ENCODE measurements at regions not wholly inside any gene's neighbourhood (a gene's known extent, or its start where the extent isn't known, plus 50 kb on each side); places are given as distances from the start of the nearest gene placed in this dataset.
"Not testable (repeated sequence)": the region's sequence is repeated elsewhere in the genome, so short reads cannot be mapped to it uniquely, and the experiment has no call there.

DNA sequence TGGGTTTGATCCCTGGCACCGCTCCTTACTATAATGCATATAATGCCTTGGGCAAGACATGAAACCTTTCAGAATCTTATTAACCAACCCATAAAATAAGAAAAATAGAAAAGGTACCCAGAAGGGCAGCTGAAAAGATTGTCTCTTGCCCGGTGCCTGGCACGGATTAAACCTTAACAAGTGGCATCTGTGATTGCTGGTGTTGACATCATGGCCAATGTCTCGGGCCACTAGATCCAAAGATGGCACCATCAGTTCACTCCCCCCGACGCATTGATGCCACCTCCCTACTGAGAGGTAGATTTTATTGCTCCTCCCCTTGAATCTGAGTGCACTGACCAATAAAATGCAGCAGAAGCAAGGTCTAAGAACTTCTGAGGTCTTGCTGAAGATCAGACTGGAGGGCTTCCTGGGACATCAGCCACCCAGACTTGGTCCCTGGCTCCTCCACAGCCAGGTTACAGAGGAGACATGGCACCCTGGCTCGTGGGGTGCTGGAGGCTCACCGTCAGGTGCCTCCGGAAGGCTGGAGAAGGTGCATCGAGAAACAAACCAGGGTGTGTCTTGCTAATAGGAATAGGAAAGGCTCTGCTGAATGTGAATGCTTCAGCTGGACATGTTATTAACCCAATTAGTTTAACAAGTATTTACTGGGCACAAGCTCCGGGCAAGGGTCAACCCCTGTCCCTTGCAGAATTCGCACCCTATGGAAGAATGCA, 80.0 kb upstream of the COL5A1 start:
- no peak for DNase-seq (ENCODE audit: low read depth)

DNA sequence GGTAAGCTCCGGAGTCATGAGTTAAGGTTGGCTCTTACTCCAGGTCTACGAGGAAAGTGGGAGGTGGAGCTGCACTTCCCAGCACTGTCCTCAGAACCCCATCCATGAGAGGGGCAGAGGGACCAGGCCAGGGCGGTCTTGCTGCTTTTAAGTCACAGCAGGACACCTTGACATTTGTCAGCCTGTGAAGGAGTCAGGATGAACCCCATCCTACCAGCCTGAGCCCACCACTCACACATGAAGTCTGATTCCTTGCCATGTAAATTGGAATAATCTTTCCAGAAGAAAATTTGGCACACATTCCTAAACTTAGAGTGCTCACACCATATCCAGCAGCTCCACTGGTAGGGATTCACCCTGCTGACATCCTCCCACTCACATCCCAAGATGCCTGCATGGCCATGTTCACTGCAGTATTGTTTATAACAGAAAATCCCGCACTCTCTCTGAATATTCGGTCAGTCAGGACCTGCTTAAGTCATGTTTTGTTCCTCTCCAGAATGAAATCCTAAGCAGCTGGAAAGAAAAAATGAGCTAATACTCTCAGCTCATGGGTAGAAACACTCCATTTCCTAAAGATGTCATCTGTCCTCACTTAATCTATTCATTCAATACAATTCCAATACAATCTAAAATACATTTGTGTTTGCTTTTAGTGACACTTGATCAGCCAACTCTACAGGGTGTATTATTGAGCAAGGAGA, 79.3 kb upstream of the COL5A1 start:
- no peak for DNase-seq (ENCODE audit: low read depth)

DNA sequence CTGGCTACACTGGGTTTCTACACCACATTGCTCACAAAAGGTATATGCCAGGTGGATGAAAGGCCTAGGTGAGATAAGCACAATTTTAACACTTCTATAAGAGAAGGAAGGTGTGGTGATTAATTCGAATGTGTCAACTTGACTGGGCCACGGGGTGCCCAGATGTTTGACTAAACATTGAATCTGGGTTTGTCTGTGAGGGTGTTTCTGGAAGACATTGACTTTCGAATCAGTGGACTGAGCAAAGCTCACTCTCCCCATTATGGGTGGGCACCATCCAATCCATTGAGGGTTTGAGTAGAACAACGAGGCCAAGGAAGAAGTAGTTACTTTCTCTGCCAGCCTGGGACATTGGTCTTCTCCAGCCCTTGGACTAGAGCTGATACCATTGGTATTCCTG, 78.2 kb upstream of the COL5A1 start:
- no peak for DNase-seq (ENCODE audit: low read depth)

DNA sequence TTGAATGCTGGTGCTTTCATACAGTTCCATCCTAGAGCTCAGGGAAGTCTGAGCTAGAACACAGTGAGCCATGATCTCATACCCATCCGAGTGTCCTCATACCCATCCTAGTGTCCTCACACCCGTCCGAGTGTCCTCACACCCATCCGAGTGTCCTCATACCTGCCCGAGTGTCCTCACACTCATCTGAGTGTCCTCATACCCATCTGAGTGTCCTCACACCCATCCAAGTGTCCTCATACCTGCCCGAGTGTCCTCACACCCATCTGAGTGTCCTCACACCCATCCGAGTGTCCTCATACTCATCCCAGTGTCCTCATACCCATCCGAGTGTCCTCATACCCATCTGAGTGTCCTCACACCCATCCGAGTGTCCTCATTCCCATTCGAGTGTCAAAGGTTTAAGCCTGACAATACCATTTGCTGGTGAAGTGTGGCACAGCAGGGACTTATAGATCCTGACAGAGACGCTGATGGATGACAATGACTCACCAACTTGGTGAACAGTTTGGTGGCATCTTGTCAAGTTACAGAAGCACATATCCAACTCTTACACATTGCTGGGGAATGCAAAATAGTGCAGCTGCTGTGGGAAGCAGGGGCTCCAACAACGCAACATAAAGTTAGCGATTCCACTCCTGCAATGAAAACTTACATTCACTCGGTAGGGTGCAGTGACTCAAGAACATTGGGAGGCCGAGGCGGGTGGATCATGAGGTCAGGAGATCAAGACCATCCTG, 77.0 kb upstream of the COL5A1 start:
- peak; percentile 94 for DNase-seq (ENCODE audit: low read depth)

DNA sequence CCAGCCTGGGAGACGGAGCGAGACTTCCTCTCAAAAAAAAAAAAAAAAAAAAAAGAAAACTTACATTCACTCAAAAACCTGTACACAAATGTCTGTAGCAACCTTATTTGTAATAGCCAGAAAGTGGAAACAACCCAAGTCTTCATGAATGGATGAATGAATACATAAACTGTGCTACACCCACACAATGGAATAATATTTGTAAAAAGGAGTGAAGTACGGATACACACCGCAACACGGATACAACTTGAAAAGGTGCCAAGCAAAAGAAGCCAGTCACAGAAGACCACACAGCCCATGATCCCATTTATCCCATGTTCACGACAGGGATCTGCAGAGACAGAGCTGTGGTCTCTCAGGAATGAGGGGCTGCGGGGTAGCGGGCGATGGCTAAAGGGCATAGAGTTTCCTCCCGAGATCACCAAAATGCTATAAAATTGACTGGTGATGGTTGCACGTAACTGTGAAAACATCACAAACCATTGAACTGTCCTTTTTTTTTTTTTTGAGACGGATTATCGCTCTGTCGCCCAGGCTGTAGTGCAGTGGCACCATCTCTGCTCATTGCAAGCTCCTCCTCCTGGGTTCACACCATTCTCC, 76.2 kb upstream of the COL5A1 start:
- no peak for DNase-seq (ENCODE audit: low read depth)

DNA sequence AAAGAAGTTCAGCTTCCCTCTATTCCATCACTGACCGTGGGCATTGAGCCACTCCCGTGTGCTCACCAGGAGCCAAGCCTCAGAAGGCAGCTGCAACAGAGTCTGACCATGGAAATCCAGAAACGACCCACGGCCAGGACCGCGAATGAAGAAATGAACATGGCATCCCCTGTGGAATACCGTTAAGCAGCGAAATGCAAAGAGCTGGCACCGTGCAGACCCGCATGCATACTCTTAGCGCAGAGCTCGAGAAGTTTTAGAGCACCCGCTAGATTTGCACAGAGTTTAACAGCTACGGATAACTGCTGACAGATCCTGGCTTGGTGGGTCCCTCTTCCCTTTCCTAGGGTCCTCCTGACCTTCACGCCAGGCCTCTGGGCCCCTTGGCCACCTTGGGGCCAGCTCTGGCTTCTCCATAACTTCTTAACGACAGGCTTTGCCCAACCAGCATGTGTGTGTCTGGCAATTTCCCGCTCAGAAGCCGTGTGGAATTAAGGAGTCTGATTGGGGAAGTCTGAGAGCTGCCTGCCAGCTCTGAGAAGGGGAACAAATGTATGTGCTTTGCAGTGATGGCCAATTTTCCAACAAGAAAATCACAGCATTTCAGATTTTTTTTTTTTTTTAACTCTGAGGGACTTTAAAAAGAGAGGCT, 75.3 kb upstream of the COL5A1 start:
- DNase-seq (ENCODE audit: low read depth): no peak

DNA sequence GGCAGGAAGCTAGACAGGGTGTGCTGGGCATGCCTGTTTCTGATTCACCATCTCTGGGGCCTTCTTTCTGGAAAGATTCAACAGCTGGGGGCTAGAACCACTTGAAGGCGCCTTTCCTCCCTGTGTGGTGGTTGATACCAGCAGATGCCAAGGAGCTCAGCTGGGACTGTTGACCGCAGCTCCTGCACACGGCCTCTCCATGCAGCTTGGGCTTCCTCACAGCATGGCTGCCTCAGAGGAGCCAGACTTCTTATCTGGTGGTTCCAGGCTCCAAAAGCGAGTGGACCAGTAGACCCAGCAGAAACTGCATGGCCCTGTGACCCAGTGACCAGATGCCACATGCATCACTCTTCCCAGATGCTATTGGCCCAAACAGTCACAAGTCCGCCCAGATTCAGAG, 74.7 kb upstream of the COL5A1 start:
- no peak for DNase-seq (ENCODE audit: low read depth)

DNA sequence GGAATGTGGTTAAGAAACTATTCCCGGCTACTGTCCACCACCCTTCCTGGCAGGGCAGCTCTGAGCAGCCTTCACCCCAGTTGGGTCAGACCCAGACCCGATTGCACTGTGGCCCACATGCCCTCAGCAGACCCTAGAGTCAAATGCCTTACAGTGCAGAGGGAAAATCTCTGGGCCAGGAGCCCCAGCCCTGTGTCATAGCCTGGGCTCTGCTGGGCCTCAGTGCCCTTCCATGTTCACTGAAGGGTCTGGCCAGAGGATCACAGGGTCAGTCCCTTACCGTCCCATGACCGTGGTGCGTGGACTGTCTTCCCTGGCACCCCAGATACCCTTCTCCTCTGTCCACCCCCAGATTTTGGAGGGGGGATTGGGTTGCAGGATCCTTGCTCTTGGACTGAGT, 73.5 kb upstream of the COL5A1 start:
- DNase-seq (ENCODE audit: low read depth): no peak

DNA sequence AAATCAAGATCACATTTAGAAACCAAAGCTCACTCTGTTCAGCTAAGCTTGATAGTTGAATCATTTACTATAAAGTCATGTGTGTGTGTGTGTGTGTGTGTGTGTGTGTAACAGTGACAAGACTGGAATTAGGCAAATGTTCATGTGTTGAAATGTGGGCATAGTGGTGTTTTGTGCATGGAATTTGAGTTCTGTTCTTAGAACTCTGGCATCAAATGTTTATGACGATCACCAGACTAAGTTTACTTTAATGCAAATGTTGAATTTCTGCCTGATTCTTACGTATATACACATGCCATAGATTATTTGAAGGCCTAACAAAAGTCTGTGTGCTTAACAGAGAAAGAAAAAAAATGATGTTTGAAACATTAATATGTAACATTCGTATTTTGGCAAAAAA, 72.8 kb upstream of the COL5A1 start:
- DNase-seq (ENCODE audit: low read depth): no peak

DNA sequence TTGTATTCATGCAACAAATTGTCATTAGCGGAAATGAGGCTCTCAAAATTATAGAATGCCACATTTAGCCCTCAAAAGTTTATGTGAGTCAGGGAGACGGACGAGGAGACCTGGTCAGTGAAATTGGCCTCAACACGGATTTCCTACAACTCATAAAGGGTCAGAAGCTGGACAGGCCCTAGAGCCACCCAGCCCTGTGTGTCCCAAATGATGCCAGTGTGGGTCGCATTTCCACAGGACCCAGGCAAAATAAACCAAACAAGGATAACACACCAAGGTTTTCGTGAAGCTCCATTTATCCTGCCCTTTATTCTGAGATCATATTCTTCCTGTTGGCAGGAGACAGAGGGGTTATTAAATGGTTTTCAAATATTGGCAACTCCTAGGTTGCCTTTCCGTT, 72.0 kb upstream of the COL5A1 start:
- DNase-seq (ENCODE audit: low read depth): no peak

DNA sequence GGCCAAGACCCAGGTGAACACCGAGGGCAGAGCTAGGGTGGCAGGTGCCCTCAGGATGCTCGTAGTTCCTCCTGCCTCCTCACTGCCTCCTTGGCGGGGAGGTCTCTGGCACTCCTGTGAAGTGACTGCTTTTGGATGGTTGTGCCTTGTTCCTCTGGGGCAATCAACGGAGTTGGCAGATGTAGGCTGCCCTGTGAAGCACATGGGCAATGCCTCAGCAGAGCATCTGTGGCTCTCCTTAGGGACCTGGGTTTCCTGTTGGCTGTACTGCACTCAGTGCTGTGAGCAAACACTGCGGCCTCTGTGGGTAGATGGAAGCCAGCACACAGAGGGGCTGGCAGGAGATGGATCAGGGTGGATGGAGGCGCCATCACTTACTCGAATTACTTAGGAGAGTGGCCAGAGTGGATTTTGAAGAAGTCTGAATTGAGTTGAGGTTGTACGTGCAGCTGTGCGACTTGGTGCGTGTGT, 71.4 kb upstream of the COL5A1 start:
- DNase-seq (ENCODE audit: low read depth): no peak

DNA sequence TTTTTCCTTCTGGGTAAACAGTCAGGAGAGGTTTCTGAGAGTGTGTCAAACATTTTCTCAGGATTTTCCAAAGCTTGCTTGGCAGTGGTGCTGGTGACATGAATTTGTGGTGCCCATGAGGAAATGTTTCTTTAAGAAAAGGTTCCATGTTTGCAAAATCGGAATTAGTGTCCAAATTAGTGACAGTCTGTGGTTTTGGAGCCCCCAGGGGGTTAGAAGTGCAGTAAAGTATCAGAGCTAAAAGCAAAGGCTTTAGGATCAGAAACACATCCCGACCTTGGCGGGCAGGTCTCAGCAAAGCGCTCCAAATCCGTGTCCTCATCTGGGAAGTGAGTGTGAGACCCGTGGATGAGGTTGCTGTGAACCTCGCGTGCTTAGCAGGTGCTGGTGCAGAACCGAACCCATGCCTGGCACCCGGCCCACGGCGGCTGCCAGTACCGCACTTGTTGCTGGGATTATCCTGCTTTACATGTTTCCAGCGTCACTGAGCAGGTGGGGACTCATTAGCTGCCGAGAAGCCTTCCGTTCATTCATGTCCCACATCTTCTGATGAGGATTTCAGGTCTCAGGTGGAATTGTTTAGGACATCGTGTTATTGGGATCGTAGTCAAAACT, 70.8 kb upstream of the COL5A1 start:
- DNase-seq (ENCODE audit: low read depth): no peak

DNA sequence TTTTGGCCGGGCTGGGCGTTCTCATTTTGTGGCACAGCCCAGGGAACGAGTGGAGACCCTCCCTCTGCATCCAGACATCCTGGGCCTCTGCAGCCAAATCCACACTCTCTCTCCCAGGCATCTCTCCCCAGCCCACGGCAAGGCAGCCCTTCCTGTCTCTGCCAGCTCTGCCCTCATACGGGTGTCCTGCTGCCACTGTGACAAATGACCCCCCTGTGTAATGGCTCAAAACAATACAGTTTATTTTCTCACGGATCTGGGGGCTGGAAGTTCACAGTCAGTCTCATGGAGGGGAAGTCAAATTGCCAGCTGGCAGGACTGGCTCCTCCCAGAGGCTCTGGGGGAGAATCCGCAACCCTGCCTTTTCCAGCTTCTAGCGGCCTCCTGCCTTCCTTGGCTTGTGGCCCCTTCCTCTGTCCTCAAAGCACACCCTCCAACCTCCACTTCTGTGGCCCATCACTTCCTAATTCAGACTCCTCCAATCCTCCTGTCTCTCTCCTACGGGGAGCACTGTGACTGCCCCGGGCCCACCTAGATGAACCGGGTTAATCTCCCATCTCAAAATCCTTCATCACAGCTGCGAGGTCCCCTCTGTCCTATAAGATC, 70.2 kb upstream of the COL5A1 start:
- no peak for DNase-seq (ENCODE audit: low read depth)

DNA sequence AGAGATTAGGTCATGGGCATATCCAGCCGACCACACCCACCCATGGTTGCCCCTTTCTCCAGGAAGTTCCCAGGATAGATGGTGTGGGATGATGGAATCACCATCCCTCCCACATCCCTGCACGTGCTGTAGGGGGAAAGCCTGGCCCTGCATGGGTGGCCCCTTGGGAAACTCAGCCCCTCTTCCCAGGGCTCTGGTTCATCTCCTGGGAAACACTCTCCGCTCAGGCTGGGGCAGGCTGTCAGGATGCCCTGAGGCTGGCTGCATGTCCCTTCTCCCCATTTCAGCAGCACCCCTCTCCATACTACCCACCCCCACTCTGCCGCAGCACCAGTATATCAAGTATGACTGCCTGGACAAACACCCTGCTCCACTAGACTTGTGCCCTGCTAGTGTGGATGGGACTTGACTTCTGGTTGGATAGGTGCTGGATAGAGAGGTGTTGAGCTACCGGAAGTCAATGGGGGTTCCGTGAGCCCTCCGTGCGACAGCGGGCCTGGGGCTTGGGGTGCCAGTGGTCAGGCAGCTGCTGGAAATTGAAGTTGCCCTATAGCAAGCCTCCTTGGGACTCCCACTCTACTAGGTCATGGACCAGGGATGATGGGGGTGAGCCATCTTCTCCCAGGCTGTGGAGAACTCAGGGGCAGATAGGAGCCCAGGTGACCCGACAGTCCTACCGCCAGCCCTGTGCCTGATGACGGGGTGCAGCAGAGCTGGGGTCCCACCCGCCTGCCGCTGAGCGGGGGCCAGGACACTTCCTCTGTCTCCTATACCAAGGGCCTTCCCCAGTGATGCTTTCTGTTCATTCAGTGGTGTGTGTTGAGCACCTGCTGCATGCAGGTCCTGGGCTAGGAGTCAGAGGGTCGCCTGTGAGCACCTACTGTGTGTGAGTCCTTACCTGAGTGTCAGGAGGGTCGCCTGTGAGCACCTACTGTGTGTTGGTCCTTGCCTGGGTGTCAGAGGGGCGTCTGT, 69.4 kb upstream of the COL5A1 start:
- DNase-seq (ENCODE audit: low read depth): no peak

DNA sequence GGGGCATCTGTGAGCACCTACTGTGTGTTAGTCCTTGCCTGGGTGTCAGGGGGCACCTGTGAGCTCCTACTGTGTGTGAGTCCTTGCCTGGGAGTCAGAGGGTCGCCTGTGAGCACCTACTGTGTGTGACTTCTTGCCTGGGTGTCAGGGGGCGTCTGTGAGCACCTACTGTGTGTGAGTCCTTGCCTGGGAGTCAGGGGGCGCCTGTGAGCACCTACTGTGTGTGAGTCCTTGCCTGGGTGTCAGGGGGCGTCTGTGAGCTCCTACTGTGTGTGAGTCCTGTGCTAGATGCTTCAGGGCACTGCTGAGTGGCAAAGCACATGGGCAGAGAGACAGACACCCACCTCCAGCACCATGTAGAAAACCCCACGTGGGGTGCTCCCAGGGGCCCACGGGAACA, 66.9 kb upstream of the COL5A1 start:
- DNase-seq (ENCODE audit: low read depth): not testable (repeated sequence)

DNA sequence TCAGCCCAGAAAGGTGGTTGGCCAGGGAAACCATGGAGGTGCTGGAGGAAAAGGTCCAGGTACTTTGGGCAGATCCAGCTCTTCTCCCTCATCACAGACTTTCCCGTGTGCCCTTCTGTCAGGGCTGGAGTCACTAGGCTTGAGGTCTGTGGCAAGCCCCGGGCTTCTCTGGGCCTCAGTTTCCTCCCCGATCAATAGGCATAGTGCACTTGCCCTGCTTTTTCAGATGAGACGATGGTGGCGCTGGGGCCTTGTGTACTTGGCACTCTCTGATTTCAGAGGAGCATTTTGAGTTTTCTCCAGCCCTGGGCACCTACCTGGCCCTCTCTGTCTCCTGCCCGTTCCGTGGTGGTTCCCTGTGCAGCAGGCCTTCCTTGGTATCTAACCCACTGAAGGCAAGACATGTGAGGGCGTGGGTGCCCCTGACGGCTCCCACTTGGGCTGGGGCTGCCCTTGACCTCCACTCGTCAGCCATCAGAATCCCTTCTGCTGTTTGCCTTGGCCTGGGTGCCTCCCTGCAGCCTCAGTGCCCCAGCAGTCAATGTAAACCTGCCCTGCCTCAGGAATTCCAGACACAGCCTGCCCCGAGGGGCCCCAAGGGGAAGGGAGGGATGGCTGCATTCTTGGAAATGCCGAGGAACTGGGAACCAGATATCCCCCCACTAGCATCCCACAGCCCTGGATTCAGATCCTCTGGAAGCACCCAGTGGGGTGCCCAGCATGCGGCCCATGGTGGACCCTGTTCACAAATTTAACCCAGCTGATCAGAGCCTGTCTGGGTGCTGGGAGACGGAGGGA, 66.3 kb upstream of the COL5A1 start:
- no peak for DNase-seq (ENCODE audit: low read depth)

DNA sequence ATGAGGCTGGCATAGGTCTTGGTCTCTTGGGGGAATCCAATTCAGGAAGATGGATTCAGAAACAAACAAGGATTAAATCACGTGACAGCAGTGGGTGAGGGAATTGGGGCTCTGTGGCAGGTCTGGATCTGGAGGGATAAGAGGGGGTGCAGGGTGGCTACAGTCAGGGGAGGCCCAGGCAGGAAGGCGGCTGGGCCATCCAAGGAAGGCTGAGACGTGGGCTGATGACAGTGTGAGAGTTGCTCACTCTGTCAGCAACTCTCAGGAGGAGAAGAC, 65.8 kb upstream of the COL5A1 start:
- DNase-seq (ENCODE audit: low read depth): no peak

DNA sequence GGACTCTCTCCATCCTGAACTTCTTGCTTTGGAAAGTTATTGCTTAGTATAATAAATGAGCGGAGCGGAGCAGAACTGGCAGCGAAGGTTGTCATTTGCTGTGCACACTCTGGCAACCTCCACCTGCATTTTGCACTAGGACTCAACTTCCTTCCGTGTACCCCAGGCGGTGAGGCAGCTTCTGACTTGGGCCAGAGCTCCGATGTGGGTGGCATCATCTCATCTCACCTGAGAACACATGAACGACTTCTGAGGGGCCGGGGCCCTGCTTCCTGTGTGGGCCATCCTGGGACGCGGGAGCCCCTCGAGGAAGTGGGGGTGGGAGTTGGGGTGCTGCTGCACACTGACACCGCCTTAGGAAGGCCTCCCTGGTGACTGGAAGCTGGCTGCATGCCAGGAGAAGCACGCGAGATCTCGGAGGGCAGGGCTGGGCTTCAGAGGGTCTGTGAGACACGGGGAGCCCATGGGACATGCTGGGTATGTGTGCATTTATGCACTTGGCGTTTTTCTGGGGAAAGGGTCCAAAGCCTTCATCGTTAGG, 56.5 kb upstream of the COL5A1 start:
- DNase-seq (ENCODE audit: low read depth): no peak

Measured in GM04503 (cell line).